Loucy (cell line): ENCODE measurements at regions not wholly inside any gene's neighbourhood (a gene's known extent, or its start where the extent isn't known, plus 50 kb on each side); places are given as distances from the start of the nearest gene placed in this dataset.

Source experiments
- H2AFZ ChIP-seq: fragments of 200-600 bp; sonication (generic); 2 replicates; pipeline ENCODE4 v1.6.0; 2016; ENCODE audit warnings: antibody characterized with exemption, mild to moderate bottlenecking, low read length, moderate library complexity
- H3F3A ChIP-seq: fragments of 200-600 bp; 2 replicates; pipeline ENCODE4 v1.6.0; 2016; ENCODE audit warnings: antibody characterized with exemption, low read depth, mild to moderate bottlenecking
- H3K27me3 ChIP-seq: fragments of 200-600 bp; sonication (generic); 2 replicates; pipeline ENCODE4 v1.6.1; 2014; ENCODE audit warnings: low read length, mild to moderate bottlenecking; ENCODE audit not compliant: insufficient read depth, poor library complexity, severe bottlenecking
- H3K36me3 ChIP-seq: fragments of 200-600 bp; sonication (generic); 2 replicates; pipeline ENCODE4 v1.6.1; 2016; ENCODE audit warnings: low read length; ENCODE audit not compliant: insufficient read depth
- H3K4me1 ChIP-seq: fragments of 200-600 bp; sonication (generic); 2 replicates; pipeline ENCODE4 v1.5.1; 2014; ENCODE audit warnings: low read length, mild to moderate bottlenecking; ENCODE audit not compliant: insufficient read depth, poor library complexity, severe bottlenecking
- H3K4me2 ChIP-seq: fragments of 200-600 bp; sonication (generic); 2 replicates; pipeline ENCODE4 v1.6.0; 2014; ENCODE audit warnings: antibody characterized with exemption, low read length, low read depth, mild to moderate bottlenecking; ENCODE audit not compliant: poor library complexity, severe bottlenecking
- H3K4me3 ChIP-seq: fragments of 200-600 bp; sonication (generic); 2 replicates; pipeline ENCODE4 v1.5.1; 2014; ENCODE audit warnings: low read length, mild to moderate bottlenecking, mixed read lengths; ENCODE audit not compliant: poor library complexity, severe bottlenecking
- H3K79me2 ChIP-seq: fragments of 200-600 bp; sonication (generic); 2 replicates; pipeline ENCODE4 v1.6.1; 2014; ENCODE audit warnings: low read length; ENCODE audit not compliant: insufficient read depth
- H3K9ac ChIP-seq: fragments of 200-600 bp; sonication (generic); 2 replicates; pipeline ENCODE4 v1.6.0; 2014; ENCODE audit warnings: mild to moderate bottlenecking, low read depth, low read length, moderate library complexity; ENCODE audit not compliant: poor library complexity, severe bottlenecking
- H3K9me2 ChIP-seq: fragments of 200-600 bp; sonication (generic); replicated peaks from 2 replicates; pipeline ENCODE4 v1.6.1; 2016; ENCODE audit warnings: low read depth, low read length, mixed read lengths
- H3K9me3 ChIP-seq: fragments of 200-600 bp; sonication (generic); 2 replicates; pipeline ENCODE4 v1.6.1; 2014; ENCODE audit warnings: mild to moderate bottlenecking, antibody characterized with exemption, low read length, low read depth; ENCODE audit not compliant: insufficient read depth
- H4K20me1 ChIP-seq: fragments of 200-600 bp; sonication (generic); 2 replicates; pipeline ENCODE4 v1.6.0; 2014; ENCODE audit warnings: antibody characterized with exemption, low read length, mild to moderate bottlenecking; ENCODE audit not compliant: insufficient read depth, poor library complexity, severe bottlenecking
- EZH2phosphoT487 ChIP-seq: fragments of 200-600 bp; IDR thresholded peaks from 2 replicates; pipeline ENCODE4 v1.6.1; 2018; ENCODE audit warnings: antibody characterized with exemption, mild to moderate bottlenecking, moderate library complexity, borderline replicate concordance
- TF ChIP-seq, protein P1 (sequence below): fragments of 200-600 bp; sonication (generic); conservative IDR thresholded peaks from 2 replicates; pipeline ENCODE4 v1.5.1; 2014; ENCODE audit warnings: mild to moderate bottlenecking, antibody characterized with exemption, low read length

DNA sequence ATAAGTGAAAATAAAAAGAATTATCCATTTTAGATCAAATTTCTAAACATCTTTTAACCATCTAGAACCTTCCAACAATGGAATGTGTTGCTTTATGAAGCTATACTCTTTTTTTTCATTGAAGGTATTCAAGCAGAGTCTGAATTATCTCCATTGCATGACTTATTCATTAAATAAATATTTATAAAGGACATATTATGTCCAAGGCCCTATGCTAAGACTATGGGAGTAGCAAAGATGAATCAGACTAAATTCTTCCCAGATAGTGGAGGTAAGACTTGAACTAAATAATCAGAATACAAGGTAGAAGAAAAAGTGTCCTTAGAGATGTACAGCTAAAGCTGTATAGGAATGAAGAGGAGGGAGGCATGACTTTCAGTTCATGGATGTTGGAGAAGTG is 215.5 kb upstream of the RGMB start:
- no peaks in the 10 kb centered on the region for H3K36me3 ChIP-seq
- no peaks in the 10 kb centered on the region for H4K20me1 ChIP-seq
- H2AFZ ChIP-seq, result no peak overlapping the region
- no peaks in the 10 kb centered on the region for H3F3A ChIP-seq
- no peaks in the 10 kb centered on the region for H3K27me3 ChIP-seq
- no peaks in the 10 kb centered on the region for H3K9me2 ChIP-seq
- no peak overlapping the region for H3K9ac ChIP-seq
- H3K9me3 ChIP-seq, result no peaks in the 10 kb centered on the region
- no peak overlapping the region for H3K4me2 ChIP-seq
- H3K79me2 ChIP-seq, result no peaks in the 10 kb centered on the region
- H3K4me1 ChIP-seq, result no peaks in the 10 kb centered on the region
- no peak overlapping the region for H3K4me3 ChIP-seq
- no peak for TF ChIP-seq EZH2phosphoT487
- TF ChIP-seq, protein P1, sequence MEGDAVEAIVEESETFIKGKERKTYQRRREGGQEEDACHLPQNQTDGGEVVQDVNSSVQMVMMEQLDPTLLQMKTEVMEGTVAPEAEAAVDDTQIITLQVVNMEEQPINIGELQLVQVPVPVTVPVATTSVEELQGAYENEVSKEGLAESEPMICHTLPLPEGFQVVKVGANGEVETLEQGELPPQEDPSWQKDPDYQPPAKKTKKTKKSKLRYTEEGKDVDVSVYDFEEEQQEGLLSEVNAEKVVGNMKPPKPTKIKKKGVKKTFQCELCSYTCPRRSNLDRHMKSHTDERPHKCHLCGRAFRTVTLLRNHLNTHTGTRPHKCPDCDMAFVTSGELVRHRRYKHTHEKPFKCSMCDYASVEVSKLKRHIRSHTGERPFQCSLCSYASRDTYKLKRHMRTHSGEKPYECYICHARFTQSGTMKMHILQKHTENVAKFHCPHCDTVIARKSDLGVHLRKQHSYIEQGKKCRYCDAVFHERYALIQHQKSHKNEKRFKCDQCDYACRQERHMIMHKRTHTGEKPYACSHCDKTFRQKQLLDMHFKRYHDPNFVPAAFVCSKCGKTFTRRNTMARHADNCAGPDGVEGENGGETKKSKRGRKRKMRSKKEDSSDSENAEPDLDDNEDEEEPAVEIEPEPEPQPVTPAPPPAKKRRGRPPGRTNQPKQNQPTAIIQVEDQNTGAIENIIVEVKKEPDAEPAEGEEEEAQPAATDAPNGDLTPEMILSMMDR, result no peak

DNA sequence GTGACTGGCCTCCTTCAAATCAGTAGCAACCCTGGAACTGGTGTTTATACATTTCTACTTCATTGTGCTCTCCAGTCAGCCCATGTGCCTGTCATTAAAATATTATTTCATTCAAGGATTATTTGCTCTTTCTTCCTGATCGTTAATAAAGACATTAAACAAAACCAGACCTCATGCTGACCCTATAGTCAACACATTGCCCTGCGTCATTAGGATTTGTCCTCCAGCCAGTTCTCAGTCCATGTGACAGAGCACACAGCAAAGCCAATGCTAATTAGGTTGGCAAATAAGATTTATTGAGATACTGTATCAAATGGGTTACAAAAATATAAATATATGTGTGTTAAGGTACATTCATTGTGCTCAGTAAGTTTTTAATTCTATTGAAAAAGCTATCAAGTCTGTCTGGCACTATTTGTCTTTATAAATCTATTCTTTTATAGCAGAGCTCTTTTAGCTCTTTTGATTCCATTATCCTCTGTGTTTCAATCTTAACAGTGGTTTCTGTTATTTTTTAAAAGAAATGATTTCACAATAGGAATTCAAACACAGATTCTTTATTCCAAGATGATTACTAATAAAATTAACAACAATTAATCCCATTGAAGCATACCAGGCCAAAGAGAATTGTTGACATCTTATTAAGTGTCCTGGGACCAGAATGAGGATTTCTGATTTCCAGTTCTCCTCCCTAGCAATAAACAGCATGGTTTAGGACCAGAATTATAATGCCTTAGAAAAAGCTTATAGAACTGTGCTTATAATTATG is 209.4 kb upstream of the RGMB start:
- Histone ChIP-seq H3K9ac (no peak overlapping the region), H3K4me2 (no peak overlapping the region), H3F3A (no peaks in the 10 kb centered on the region), H3K36me3 (no peaks in the 10 kb centered on the region), H3K9me2 (no peaks in the 10 kb centered on the region), H2AFZ (no peak overlapping the region), H4K20me1 (no peaks in the 10 kb centered on the region), H3K4me3 (no peak overlapping the region), H3K4me1 (no peaks in the 10 kb centered on the region), H3K9me3 (no peaks in the 10 kb centered on the region), H3K79me2 (no peaks in the 10 kb centered on the region), H3K27me3 (no peaks in the 10 kb centered on the region)
- TF ChIP-seq EZH2phosphoT487, result no peak
- TF ChIP-seq, protein P1, result no peak

DNA sequence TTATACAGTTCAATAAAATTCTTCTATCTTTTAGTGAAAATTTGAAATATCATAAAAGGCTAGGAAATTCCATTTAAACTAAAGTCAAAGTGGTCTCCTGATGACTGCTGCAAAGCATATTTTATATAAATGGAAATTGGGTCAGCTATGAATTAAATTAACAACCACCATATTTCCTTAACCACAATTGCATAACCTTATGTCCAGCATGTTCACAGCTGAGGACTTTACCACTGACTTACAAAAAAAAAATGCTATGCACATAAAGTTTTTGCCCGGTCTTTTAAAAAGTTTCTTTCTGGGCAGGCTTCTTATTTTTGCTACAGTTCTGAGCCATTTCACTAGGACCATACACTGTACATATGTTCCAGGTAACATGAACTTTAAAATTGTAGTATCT is 208.6 kb upstream of the RGMB start:
- H3K4me3 ChIP-seq, result no peak overlapping the region
- no peaks in the 10 kb centered on the region for H4K20me1 ChIP-seq
- H3K4me2 ChIP-seq, result no peak overlapping the region
- no peak for TF ChIP-seq EZH2phosphoT487
- TF ChIP-seq, protein P1, result no peak
- no peak overlapping the region for H3K9ac ChIP-seq
- H2AFZ ChIP-seq, result no peak overlapping the region
- H3K36me3 ChIP-seq, result no peaks in the 10 kb centered on the region
- no peaks in the 10 kb centered on the region for H3K27me3 ChIP-seq
- H3K79me2 ChIP-seq, result no peaks in the 10 kb centered on the region
- no peaks in the 10 kb centered on the region for H3F3A ChIP-seq
- H3K4me1 ChIP-seq, result no peaks in the 10 kb centered on the region
- no peaks in the 10 kb centered on the region for H3K9me3 ChIP-seq
- H3K9me2 ChIP-seq, result no peaks in the 10 kb centered on the region
